Pancreas (tissue), 10 donors: ENCODE measurements at regions not wholly inside any gene's neighbourhood (a gene's known extent, or its start where the extent isn't known, plus 50 kb on each side); places are given as distances from the start of the nearest gene placed in this dataset.

Source experiments
- ATAC-seq, 4 donors: fragments of 200-7000 bp; cut with Tn5 transposase; one replicate each; pipeline versions ENCODE4 v1.8.0 to v1.9.1; 2020; ENCODE audit warnings: mild to moderate bottlenecking in 4 of 4, moderate library complexity in 4 of 4
- DNase-seq, 6 donors: peaks; one replicate each; pipeline ENCODE4 v3.0.0-alpha.2; 2020
- FAIRE-seq: peaks from 2 replicates; lab custom pipeline; 2012; peaks lifted over from hg19 to GRCh38; lab: Jason Lieb, UNC
- H3K27ac ChIP-seq, 4 donors: fragments of 200-600 bp; sonication (generic); 1 replicate in 3 of 4; 2 replicates in 1 of 4; pipeline versions ENCODE4 v1.5.0 to v1.8.0; 2020
- H3K27me3 ChIP-seq, 4 donors: fragments of 200-600 bp; one replicate each; pipeline ENCODE4 v1.8.0; 2021
- H3K36me3 ChIP-seq, 3 donors: fragments of 200-600 bp; sonication (generic) in 1 of 3; one replicate each; pipeline versions ENCODE4 v1.5.0 to v1.8.0; 2020 to 2021
- H3K4me1 ChIP-seq, 3 donors: fragments of 200-600 bp; one replicate each; pipeline ENCODE4 v1.8.0; 2021
- H3K4me3 ChIP-seq, 4 donors: fragments of 200-600 bp; sonication (generic) in 2 of 4; one replicate each; pipeline versions ENCODE4 v1.5.0 to v1.8.0; 2020 to 2021
- H3K9me3 ChIP-seq, 4 donors: fragments of 200-600 bp; one replicate each; pipeline ENCODE4 v1.8.0; 2021
- WGBS, 2 donors: extraction: QIAGEN DNeasy Blood & Tissue Kit; methylation state at CpG; one replicate each; pipeline ENCODE4 v1.1.7; 2013; 5-methylcytosine and 5-hydroxymethylcytosine counted together
- intact Hi-C, 3 donors: fragments of 100-400 bp; cut with DNase I; formaldehyde crosslinking; loops; one replicate each; pipeline versions ENCODE4 v1.11.1 to v1.14.2; 2022
- TF ChIP-seq, protein P1 (sequence below), 4 donors: fragments of 200-600 bp; sonication (generic) in 3 of 4; IDR thresholded peaks; one replicate each; pipeline versions ENCODE4 v1.5.0 to v1.8.0; 2021; ENCODE audit warnings: antibody characterized with exemption in 4 of 4
- donor health status: healthy with polysubstance abuse.
- donor health status: DM: no; HTN: no; CAD: no; lungs with moderate emphysema.
- donor health status: DM: no; HTN: no; CAD: no.
- donor health status: control.
- donor health status: control.
- donor health status: Bipolar disorder and iron deficiency.
- donor health status: DM: yes; HTN: yes; CAD: no.
- donor health status: DM: no; HTN: no; CAD: no.
- donor health status: DM: no; HTN: no; CAD: no.
- donor health status: DM: yes; HTN: yes; CAD: no.

- DNase-seq: no peak
- TF ChIP-seq, protein P1, sequence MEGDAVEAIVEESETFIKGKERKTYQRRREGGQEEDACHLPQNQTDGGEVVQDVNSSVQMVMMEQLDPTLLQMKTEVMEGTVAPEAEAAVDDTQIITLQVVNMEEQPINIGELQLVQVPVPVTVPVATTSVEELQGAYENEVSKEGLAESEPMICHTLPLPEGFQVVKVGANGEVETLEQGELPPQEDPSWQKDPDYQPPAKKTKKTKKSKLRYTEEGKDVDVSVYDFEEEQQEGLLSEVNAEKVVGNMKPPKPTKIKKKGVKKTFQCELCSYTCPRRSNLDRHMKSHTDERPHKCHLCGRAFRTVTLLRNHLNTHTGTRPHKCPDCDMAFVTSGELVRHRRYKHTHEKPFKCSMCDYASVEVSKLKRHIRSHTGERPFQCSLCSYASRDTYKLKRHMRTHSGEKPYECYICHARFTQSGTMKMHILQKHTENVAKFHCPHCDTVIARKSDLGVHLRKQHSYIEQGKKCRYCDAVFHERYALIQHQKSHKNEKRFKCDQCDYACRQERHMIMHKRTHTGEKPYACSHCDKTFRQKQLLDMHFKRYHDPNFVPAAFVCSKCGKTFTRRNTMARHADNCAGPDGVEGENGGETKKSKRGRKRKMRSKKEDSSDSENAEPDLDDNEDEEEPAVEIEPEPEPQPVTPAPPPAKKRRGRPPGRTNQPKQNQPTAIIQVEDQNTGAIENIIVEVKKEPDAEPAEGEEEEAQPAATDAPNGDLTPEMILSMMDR (IDR thresholded peaks at IDR 0.05): no peak
- WGBS, 2 donors: 57 to 64% methylated on average over 3 of the region's 3 CpGs
- H3K36me3 ChIP-seq: no peaks in the 10 kb centered on the region
- H3K27me3 ChIP-seq: no peaks in the 10 kb centered on the region
- H3K4me1 ChIP-seq: peaks cover 0 to 5% (median 0%) of the 10 kb centered on the region in 3 donors
- intact Hi-C loops: no loop called here
- no peak for ATAC-seq
- no peaks in the 10 kb centered on the region for H3K9me3 ChIP-seq
- no peak overlapping the region for H3K4me3 ChIP-seq
- H3K27ac ChIP-seq: no peak overlapping the region
- FAIRE-seq: no peak
Measured at GRCh38 chrX:115941388-115941787, 229.2 kb upstream of the AGTR2 start.

DNA sequence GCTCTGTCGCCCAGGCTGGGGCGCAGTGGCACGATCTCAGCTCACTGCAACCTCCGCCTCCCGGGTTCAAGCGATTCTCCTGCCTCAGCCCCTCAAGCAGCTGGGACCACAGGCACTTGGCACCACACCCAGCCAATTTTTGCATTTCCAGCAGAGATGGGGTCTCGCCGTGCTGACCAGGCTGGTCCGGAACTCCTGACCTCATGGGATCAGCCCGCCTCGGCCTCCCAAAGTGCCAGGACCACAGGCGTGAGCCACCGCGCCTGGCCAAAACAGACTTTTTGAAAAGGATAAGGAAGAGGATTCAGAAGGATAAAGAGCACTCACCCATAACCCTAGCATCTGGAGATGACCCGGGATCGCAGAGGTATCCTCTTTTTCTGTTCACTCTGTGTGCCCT is 224.5 kb upstream of the AGTR2 start:
- intact Hi-C loops: no loop called here
- Histone ChIP-seq H3K4me1 (no peaks in the 10 kb centered on the region), H3K36me3 (no peaks in the 10 kb centered on the region), H3K27me3 (no peaks in the 10 kb centered on the region), H3K27ac (no peak overlapping the region), H3K4me3 (no peak overlapping the region), H3K9me3 (no peaks in the 10 kb centered on the region)
- TF ChIP-seq, protein P1 (IDR thresholded peaks at IDR 0.05): no peak
- no peak for FAIRE-seq
- 87 to 89% methylated on average over 16 of the region's 16 CpGs for WGBS, 2 donors
- DNase-seq: no peak
- no peak for ATAC-seq

DNA sequence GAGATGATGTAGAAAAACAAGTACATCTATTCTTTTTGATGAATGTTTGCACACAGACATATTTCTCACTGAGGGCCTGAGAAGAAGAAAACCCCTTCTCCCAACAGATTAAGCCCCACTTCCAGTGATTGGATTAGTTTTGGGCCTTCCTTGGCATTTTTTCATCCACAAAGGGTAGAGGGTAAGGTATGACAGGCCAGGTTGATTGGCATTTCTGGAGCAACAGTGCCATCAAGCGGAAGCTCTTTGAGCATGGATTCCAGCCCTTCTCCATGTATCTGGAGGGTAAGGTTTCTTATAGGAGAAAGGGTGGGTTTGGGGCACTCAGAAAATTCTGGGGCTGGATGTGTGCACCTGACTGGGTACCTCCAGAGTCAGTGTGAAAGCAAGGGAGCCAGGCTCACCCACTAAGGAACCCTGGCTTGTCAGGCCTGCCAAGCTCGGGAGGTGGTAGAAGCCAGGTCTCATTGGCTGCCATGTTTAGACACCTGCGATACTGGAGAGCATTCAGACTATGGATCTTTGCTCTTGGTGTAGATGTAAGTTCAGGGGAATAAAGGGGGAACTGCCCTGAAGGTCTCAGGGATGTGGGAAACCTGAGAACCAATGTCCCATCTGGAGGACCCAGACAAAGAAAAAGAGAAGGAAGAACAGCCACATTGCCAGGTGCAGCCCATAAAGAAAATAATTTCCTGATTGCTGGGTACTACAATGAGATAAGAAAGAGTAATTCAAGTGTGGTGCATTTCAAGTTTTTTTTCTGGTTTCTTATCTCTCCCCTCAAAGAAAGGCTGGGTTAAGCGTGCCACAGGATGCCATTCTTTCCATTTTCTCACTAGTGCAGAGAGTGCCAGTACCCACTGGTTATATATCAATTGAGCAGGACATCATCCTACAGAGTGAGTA is 222.3 kb upstream of the AGTR2 start:
- ATAC-seq (peak in 3 of 4 donors; percentile 70 to 74 (median 70)), DNase-seq (peak in 1 of 6 donors; percentile 65), FAIRE-seq (no peak)
- Histone ChIP-seq H3K4me1 (no peaks in the 10 kb centered on the region), H3K27me3 (no peaks in the 10 kb centered on the region), H3K27ac (no peak overlapping the region), H3K4me3 (no peak overlapping the region), H3K9me3 (no peaks in the 10 kb centered on the region), H3K36me3 (no peaks in the 10 kb centered on the region)
- WGBS, 2 donors: 60 to 74% methylated on average over 4 of the region's 4 CpGs
- intact Hi-C loops: no loop called here
- TF ChIP-seq, protein P1 (IDR thresholded peaks at IDR 0.05): peak in 1 of 4 donors; percentile 14

- Histone ChIP-seq H3K4me1 (no peaks in the 10 kb centered on the region), H3K27me3 (no peaks in the 10 kb centered on the region), H3K4me3 (no peak overlapping the region), H3K36me3 (no peaks in the 10 kb centered on the region), H3K27ac (no peak overlapping the region), H3K9me3 (no peaks in the 10 kb centered on the region)
- TF ChIP-seq, protein P1 (IDR thresholded peaks at IDR 0.05): peak in 2 of 4 donors; percentile 10 to 36
- DNase-seq: peak in 5 of 6 donors; percentile 52 to 85 (median 61)
- intact Hi-C loops: no loop called here
- WGBS, 2 donors: 50 to 66% methylated on average over 17 of the region's 17 CpGs
- peak; percentile 75 to 87 (median 82) for ATAC-seq
- FAIRE-seq: no peak
Measured at GRCh38 chrX:115949900-115950822, 220.4 kb upstream of the AGTR2 start.
